HG02798 (cell line): ENCODE measurements at regions not wholly inside any gene's neighbourhood (a gene's known extent, or its start where the extent isn't known, plus 50 kb on each side); places are given as distances from the start of the nearest gene placed in this dataset.
"Not testable (repeated sequence)": the region's sequence is repeated elsewhere in the genome, so short reads cannot be mapped to it uniquely, and the experiment has no call there.

Experiments
- ATAC-seq: cut with Tn5 transposase; IDR thresholded peaks from one replicate; pipeline ENCODE4 v1.9.1; 2021; ENCODE audit warnings: mild to moderate bottlenecking; ENCODE audit not compliant: unreplicated experiment, poor library complexity

- ATAC-seq = no peak
Observed at GRCh38 chr3:127443581-127444375, 146.8 kb downstream of the TPRA1 start.

DNA sequence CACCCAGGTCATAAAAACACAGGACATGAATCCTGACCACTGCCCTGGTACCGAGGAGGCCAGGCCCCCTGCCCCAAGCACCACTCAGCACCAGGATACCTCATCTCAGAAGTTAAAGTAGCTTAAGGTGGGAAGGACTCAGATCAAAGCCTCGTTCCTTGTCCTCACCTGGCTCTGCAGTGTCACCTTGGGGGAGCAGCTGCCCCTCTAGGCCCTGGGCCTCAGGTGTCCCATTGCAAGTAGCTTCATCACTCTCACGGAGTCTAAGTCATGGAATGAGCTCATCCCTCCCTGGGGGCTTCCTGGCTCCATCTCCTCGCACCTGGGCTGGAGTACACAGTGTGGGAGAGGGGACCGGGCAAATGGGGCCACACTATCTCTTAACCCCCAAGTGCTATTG, 148.0 kb downstream of the TPRA1 start:
- ATAC-seq = no peak

GRCh38 chr3:127441764-127442163, 148.8 kb downstream of the TPRA1 start:
- ATAC-seq = no peak

DNA sequence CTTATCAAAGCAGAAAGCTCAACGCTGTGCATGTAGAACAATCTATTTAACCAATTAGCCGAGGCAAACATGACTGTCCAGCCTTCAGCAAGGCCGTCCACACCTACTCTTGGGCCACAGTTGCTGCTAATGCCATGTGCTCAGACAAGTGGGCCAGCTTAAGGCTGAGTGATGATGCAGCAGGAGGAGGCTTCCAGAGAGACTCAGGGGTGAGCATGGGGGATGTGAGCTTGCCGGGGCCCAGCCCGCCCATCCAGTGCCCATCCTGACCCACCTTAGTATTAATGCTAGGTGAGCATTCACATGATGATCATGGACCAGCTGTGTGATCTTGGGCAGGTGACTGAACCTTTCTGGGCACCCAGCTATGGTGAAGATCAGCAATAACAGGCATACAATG, 150.1 kb downstream of the TPRA1 start:
- ATAC-seq = no peak

DNA sequence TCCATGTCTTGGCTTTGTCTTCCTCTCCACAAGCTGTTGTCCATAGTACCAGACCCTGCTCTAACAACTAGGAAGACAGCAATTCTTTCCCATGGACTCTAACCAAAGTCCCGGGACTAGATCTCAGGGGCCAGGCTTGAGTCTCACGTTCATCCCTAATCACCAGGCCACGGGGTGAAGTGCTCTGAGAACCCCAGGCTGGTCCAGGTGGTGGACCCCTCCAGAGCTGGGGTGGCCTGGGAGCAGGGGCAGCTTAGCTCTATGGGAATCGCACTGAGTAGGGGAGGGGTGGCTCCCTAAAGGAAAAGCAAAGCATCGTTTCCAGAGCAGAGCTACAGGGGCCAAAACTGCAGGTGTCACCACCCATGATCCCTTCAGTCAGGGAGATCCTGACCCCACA, 150.9 kb downstream of the TPRA1 start:
- no peak for ATAC-seq

DNA sequence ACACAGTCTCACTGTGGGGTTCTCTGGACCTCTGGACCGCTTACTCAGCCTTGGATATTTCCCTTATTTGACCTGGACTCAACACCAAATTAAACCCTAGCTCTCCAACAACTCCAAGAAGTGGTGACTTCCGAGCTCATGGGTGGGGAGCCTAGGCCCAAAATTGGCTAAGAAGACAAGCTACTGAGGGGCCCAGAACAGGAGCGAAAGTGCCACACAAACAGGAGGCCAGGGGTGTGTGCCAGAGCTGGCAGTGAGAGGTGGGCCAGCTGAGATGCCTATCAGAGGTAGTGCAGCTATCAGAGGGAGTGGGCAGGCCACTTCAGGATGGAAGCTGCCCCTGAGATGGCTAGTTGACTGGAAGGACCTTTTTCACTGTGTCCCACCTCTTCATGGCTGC, 151.1 kb upstream of the PRR20G start:
- ATAC-seq = no peak

- no peak for ATAC-seq
Observed at GRCh38 chr3:127438371-127438770, 150.5 kb upstream of the PRR20G start.

GRCh38 chr3:127435299-127435698, 147.5 kb upstream of the PRR20G start:
- not testable (repeated sequence) for ATAC-seq

- ATAC-seq = no peak
Observed at GRCh38 chr3:127431066-127431465, 143.2 kb upstream of the PRR20G start.

GRCh38 chr3:127428344-127428997, 140.6 kb upstream of the PRR20G start:
- ATAC-seq = no peak

GRCh38 chr3:127427666-127428065, 139.8 kb upstream of the PRR20G start:
- no peak for ATAC-seq

- ATAC-seq = no peak
Observed at GRCh38 chr3:127427156-127427555, 139.3 kb upstream of the PRR20G start.

- ATAC-seq = no peak
Observed at GRCh38 chr3:127426444-127427153, 138.8 kb upstream of the PRR20G start.

DNA sequence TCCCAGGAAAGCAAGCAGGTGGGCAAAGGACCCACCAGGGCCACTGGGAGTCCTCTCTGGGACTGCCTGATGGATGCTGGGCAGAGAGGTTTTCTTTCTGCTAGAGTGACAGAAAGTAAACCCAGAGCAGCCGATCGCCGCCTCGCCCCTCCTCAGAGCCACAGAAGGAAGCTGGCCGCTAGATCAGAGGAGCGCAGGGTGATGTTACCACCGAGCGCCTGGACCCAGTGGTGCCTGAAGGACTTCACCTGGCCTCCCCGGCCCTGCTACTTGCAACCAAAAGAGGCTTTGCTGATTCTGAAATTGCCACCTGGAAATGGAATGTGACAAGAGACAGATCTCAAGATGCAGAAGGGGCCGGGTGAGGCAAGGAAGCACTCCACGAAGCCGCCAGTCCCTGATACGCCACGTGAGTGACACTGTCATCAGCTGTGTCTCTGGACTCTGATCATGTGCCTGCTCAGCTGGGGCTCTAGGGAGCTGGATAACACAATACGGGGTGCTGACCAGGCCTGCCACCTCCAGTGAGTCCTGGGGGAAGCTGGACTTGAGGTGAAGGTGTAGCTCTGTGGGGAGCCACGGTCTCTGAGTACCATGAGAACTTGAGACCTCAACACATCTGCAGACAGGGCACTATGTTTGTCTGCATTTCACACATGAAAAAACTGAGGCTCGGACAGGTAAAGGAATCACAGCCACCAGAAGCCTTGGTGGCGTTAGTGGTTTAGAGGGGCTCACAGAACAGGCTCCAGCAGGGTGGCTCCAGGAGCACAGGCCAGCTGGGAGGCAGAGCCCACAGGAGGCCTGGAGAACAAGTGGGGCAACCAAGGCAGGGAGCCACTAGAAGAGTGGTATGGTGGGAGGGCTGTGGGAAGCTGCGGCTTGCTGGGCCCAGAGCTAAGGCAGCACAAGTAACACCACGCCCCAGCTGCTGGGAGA, 137.9 kb upstream of the PRR20G start:
- ATAC-seq = no peak

- ATAC-seq = no peak
Observed at GRCh38 chr3:127424766-127425504, 137.1 kb upstream of the PRR20G start.

- ATAC-seq = no peak
Observed at GRCh38 chr3:127423856-127424765, 136.3 kb upstream of the PRR20G start.

- no peak for ATAC-seq
Observed at GRCh38 chr3:127422663-127423375, 135.0 kb upstream of the PRR20G start.
